GM19328 (cell line): ENCODE measurements at regions not wholly inside any gene's neighbourhood (a gene's known extent, or its start where the extent isn't known, plus 50 kb on each side); places are given as distances from the start of the nearest gene placed in this dataset.

Experiments used
- ATAC-seq: cut with Tn5 transposase; IDR thresholded peaks from one replicate; pipeline ENCODE4 v1.9.1; 2021; ENCODE audit warnings: mild to moderate bottlenecking, moderate library complexity; ENCODE audit not compliant: unreplicated experiment

DNA sequence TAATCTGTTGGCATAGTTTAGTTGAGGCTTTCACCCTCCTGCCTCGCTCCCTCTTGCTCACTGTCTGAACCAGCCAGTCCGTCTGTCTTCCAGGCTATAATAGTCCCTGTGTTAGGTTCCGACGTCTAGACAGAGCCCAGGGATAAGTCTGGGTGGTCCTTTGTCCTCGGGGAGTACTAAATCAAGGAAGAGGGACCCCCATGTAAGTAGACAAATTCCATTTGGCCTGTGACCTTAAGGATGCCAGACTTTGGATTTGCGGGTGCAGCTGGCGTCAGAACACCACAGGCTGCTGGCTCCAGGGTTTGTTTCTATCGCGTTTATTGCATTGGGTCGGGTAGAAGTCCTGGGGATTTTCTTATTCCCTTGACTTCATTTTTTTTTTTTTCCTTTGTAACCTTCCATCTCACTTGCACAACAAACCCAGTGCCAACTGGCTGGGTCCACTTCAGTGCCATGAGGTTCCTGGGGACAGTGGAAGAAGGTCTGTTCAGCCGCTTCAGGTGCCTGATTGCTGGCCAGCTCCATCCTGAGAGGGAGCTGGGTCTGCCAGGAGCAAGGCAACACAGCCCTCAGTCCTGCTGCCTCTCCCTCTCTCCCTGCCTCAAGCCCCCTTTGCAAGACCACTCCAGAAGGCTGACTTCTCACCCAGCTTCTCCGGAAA is 95.4 kb upstream of the KLHL25 start:
- no peak for ATAC-seq

DNA sequence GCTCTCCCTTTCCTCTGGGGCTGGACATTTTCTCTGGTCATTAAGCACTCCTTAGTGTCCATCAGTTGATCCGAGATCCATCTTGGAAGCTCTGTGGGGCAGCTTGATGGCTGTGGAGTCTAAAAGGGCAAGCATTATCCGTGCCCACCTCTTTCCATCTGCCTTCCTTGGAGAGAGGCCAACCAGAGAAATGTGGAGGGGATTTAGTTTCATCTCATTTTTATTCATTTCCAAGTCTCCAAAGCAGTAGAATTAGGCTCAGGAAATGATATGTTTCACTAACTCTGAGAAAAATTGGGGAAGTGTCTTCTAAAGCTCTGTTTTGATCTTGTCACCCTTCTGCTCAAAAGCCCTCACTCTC is 95.9 kb upstream of the KLHL25 start:
- no peak for ATAC-seq

DNA sequence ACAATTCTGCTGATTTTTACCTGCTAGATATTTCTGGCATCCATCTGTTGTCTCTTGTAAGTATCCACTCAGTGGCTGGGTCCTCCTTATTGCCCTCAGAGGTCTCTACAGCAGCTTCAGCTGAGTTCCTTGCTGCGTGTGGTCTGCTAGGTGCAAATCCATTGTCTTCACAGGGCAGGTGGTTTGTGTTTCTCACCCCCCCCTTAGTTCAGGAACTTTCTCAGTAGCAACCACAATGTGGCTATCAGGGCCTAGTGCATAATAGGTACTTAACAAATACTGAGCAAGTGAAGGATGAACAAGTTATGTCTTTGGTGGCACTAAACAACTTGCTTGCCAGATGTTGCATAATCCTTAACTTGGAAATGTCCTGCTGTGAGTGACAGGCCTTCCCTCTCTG is 96.7 kb upstream of the KLHL25 start:
- no peak for ATAC-seq

DNA sequence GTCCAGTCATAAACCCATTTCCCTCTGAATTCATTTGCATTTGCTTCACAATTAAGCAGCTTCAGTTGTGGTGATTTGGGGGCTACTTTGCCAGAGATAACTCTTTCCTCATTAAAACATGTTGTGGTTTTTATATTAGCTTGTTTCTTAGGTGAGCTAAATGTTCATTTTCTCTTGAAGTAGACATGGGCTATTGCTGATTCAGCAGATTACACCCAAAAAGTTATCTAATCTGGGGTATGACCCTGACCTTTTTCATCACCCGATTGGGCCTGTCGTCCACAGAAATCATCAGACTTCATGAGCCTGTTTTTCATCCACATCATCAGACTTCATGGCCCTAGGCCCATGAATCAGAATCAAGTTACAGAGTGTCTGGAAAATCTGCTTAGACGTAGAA is 97.5 kb upstream of the KLHL25 start:
- no peak for ATAC-seq

DNA sequence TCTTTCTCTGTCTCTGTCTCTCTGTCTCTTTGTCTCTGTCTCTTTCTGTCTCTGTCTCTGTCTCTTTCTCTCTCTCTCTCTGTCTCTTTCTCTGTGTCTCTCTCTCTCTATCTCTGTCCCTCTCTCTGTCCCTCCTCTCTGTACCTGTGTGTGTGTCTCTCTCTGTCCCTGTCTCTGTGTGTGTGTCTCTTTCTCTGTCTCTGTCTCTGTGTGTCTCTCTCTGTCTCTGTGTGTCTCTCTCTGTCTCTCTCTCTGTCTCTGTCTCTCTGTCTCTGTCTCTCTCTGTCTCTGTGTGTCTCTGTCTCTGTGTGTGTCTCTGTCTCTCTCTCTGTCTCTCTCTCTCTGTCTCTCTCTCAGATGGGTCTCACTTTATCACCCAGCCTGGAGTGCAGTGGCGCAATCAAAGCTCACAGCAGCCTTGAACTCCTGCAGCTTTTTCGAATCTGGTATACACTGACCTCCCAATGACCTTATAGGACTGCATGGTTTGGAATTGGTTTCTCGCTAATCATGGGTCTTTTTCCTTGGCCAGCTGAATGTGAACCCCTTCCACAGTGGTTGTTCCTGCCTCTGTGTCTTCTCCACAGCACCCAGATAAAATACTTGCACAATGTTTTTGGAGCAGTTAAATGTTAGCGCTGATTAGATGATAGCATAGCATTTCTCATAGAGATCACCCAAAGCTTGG is 102.6 kb upstream of the KLHL25 start:
- ATAC-seq, result no peak

DNA sequence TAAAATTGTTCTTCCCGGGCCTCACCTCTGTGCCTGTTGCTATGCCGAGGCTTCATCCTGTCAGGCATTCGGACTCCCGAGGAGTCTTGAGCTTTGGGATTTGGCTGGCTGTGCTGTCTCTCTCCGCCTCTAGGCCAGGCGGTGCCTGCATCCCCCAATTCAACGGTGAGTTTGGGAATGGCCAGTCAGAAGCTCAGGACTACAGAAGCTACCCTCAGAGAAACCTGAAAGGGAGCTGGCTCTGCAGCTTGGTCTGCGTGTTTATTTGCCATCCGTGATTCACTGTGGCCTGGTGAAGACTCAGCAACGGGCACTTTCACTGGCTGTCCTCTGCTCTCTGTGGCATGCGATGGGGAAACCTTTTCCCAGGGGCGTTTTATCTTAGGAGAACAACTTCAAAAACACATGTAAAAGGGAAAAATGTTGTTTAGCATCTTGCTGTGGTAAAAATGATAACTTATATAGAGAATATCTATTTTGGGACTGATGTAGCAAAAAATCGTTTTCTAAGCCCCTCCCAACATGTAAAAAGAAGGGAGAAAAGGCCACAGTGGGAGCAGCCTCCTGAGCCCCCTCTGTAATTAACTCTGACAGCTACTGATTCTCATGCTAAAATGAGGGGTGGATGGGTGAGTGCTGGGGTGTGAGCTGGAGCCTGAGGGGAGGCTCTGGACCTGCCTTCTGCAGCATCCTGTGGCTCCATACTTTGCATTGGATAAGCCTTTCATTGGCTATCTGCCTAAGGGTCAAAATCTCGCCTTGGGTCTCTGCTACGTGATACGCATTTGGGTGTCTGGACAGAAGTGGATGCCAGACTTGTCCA is 103.4 kb upstream of the KLHL25 start:
- ATAC-seq, result no peak

DNA sequence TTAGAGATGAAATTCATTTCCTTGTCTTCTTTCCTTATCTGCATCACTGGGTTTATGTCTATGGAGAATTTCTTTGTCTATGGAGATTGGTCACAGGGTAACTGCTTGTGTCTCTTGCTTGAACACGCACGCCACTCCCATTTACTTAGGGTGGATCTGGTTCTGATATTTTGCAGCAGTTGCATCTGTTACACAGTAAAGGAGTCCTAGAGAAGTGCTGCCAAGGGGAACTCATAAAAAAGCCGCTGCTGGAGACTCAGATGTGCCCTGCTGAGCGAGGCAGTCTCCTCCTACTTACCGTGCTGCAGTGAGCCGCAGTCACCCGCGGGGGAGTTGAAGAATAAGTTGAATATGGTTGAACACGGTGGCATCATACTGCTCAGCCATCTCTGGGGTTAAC is 105.2 kb upstream of the KLHL25 start:
- ATAC-seq, result no peak

DNA sequence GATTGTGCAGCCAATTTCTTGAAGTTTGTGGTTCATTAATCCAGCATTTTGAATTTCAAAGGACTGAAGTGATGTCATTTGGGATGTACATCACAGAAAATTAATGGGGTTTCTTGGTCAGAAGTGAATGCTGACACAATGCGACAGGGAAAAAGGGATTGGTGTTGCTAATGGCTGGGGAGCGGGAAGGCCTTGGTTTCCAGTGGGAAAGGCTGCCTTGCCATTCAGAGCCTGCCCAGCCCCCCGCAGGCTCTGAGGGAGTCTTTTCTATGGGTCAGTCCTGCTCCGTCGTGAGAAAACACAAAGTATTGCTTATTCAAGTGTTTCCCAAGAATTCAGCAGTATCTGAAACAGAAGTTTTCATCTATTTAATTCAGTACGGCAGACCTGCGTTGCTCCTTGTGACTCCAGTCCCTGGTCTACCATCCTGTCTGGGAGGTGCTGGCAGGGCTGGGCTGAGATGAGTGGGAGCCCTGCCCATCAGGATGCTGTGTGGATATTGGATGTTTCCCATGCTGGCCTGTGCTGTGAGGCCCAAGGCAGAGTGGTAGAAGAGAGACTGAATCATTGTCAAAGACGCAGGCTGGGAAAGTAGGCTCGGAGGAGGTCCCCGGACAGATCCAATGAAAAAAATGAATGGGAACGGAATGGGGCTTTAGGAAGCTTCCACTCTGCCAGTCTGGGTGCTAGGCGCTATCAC is 111.2 kb upstream of the KLHL25 start:
- ATAC-seq, result no peak

DNA sequence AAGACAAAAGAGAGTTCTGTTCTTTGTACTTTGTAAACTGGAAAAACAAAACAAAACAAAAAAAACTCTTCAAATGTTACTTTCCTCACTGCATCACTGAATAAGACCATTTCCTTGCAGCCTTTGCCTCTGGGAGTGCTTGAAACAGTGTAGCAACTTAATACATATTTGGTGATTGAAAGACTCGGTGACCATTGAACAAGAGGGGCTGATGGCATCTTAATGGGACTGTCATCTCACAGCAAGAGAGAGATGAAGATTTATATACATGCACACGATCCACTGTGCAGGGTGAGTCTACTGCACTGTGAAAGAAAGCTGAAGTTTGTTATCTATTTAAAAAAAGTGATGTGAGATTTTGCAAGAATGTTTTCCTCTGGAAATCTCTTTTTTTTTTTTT is 111.9 kb upstream of the KLHL25 start:
- ATAC-seq, result no peak

DNA sequence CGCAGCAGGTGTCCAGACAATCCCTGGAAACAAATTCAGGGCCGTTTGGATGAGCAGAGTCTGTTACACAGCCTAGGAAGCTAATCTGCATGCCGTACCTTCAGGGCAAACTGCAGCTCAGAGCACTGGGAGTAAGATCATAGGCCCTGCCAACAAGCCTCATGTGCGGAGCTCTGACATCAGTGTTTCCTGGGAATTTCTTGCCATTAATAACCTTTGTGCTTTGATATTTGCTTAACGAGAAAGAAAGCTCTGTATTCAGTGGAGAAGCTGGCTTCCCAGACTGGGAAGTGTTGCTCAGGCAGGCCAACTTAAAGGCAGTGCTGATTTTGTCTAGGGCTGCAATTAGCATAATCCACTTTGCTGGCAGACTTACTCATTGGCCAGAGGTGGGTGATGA is 116.1 kb upstream of the KLHL25 start:
- no peak for ATAC-seq

DNA sequence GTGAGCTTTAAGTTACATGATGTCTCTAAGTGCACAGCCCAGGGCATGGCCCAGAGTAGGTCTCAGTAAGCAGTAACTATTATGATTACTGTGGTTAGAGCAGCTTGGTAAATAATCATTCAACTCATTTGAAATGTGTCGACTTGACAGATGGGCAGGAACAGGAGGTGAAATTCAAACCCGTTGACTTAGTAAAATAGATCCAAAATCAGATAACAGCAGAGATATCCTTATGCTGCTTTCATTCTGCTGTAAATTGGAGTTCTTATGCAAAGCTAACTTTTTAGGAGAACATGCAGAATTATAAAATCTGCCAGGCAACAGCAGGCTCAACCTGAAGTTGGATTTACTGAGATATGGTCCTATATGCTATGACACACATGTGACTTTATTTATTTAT is 118.7 kb upstream of the KLHL25 start:
- no peak for ATAC-seq

DNA sequence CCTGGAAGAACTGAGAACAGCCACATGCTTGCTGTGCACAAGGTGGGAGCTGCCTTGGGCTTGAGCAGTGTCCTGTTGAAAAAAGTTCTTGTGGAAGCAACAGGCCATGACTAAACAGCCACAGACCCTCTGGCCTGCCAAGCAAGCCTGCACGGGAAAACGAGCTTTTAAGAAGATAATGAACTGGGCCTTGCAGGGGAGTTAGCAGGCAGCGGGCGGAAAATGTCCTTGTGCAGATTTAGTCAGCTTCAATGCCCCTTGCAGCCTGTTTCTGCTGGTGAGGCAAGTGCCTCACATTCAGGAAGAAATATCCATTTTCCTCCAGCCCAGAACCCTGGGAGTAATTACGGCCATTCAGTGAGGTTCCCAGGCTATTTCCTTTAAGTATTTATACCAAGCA is 126.2 kb upstream of the KLHL25 start:
- ATAC-seq, result no peak

DNA sequence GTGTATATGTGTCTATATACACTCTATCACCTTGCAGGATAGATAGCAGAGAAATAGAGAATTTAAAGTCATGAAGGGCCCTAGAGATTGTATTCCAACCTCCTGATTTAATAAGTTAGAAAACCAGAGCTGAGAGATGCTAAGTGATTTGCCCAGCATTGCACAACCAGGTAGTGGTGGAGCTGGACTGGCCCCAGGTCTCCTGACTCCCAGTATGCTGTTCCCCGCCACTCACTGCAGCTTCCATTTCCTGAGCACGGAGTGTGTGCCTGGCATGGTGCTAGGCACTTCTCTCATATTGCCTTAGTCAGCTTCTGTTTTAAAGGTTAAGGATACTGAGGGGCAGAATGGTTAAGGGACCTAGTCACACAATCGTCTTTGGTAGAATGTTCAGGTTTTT is 129.4 kb upstream of the KLHL25 start:
- ATAC-seq, result no peak

DNA sequence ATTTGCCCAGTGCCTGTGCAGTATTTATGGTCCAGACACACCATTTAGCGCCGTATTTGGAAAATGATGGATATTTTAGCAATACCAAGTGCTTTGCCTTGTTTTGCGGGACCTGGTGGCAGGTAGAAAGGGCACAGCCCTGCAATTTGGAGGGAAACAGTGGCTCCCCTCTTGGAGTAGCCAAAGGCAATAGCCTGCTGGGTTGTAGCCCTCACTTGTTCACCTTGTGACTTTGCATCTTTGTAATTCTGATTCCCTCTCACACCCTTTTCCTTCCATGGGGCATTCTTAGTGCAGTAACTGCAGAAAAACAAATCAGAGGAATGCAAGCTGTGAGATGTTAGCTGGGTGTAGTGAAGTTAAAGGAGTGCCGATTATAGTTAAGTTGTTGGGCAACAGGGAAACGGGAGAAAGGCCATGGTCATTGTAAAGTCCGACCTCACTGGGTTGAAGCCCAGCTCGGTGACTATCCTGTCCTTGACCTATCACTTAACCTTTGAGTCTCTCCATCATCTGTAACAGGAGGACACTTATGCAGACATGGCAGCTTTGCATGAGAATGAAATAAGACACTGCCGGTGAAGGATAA is 131.0 kb upstream of the KLHL25 start:
- no peak for ATAC-seq

DNA sequence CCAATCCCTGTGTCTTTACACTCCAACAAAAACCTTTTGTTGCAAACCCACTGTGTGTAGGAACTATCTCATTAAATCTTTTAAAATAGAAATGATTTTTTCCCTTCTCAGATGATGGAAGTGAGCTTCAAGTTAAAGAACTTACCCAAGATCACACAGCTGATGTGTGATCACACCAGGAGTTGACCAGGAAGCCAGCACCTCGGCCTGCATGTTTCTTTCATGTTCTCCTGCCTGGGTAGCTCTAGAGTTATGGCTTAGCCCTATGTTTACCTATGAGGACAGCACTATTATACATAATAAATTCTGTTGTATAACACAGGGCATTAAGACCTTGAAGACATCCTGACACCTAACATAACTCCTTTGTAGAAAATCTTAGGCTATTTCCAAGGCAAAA is 132.1 kb upstream of the KLHL25 start:
- ATAC-seq, result no peak

DNA sequence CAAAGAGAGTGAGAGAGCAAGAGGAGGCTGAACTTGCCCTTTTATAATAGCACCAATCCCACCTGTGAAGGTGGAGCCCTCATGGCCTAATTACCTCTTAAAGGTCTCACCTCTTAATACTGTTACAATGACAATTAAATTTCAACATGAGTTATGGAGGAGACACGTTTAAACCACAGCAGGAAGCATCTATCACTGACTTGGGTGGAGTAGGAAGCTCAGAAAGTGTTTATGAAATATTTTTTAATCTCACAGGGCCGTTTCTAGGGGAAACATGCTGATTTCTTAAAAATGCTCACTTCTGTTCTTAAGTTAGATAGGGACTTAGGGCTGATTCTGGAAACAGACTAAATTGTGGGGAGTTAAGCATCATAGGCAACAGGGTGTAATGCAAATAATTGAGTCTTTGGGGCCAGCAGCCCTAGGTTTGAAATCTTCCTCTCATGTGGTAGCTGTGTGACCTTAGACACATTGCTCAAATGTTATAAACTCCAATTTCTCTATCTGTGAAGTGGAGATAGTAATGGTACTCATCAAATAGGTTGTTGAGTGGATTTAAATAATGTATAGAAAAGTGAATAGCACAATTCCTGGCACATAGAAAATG is 133.3 kb upstream of the KLHL25 start:
- ATAC-seq, result no peak

DNA sequence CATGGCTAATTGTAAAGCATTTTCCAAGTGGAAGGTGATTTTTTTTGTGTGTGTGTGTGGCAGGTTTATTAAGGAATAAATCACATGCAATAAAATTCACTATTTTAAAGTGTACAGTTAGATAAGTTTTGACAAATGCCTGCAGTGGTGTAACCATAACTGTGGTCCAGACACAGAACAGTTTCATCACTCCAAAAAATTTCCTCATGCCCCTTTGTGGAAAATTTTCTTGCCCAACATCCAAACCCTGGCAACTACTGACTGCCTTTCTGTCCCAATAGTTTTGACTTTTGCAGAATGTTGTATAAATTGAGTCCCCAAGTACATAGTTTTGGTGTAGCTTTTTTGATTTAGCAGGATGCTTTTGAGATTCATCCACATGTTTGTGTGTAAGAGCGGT is 135.1 kb upstream of the KLHL25 start:
- ATAC-seq, result no peak

DNA sequence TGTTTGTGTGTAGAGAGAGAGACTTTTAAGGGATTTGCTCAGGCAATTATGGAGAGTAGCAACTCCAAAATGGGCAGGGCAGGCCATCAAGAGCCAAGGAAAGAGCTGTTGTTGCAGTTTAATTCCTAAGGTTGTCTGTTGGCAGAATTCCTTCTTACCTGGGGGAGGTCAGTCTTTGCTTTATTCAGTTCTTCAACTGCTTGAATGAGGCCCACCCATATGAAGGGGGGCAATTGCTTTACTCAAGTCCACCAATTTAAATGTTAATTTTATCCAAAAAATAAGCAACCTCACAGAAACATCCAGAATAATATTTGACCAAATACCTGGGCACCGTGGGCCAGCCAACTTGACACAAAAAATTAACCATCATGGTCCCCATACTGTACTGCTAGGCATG is 137.7 kb upstream of the KLHL25 start:
- ATAC-seq, result no peak

DNA sequence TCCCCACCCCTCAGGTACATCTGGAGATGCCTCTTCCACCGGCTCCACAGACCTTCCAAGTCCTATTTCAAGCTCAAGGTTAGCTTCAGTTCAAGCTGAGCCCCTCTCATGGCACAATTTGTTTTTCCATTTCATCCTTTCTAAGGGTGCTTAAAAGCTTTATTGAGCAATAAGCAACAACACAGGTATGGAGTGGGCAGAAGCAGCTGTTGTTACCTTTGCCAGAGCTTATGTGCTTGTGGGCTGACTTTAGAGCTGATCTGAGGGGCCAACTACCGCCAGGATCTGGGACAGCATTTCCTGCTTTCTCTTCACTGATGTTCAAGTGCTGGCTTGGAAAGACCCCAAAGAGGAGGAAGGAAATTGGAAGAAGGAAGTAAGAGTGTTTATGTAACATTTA is 140.0 kb upstream of the KLHL25 start:
- no peak for ATAC-seq

DNA sequence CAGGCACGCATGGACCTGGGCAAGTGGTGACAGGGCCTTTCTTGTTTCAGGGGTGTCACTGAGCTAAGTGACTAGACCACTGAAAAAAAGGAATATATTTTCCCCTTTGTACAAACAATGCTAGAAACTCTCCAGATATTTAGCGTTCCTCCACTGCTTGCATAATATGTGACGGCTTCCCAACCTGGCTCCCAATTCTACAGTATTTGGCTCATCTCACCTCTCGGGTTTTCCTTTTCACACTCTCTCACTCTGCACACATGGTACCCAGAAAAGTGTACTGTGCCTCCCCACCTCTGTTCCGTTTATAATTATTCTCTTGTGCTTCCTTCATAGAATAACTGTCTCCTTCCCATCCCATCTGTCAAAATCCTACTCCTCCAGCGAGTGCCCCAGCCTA is 140.5 kb upstream of the KLHL25 start:
- no peak for ATAC-seq

DNA sequence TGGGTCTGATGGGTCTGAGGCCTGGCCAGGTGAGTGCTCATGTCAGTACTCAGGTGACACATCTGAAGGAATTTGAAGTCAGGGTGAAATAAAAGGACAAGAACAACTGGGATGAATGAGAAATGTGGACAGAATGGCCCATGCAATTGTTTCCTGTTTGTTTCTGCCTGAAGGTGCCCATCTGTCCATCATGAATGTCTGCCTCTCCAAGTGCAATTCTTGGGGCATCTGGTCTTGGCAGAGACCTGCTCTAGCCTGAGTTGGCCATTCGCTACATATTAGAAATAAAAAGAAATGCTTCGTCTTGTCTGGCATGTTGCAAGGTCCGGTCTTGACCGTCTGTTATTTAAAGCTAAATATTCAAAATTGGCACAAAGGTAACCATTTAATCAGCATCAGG is 142.0 kb upstream of the AGBL1 start:
- no peak for ATAC-seq
